Loucy (cell line): ENCODE measurements at regions not wholly inside any gene's neighbourhood (a gene's known extent, or its start where the extent isn't known, plus 50 kb on each side); places are given as distances from the start of the nearest gene placed in this dataset.

ENCODE experiments used
- H2AFZ ChIP-seq: fragments of 200-600 bp; sonication (generic); 2 replicates; pipeline ENCODE4 v1.6.0; 2016; ENCODE audit warnings: antibody characterized with exemption, mild to moderate bottlenecking, low read length, moderate library complexity
- H3F3A ChIP-seq: fragments of 200-600 bp; 2 replicates; pipeline ENCODE4 v1.6.0; 2016; ENCODE audit warnings: antibody characterized with exemption, low read depth, mild to moderate bottlenecking
- H3K27me3 ChIP-seq: fragments of 200-600 bp; sonication (generic); 2 replicates; pipeline ENCODE4 v1.6.1; 2014; ENCODE audit warnings: low read length, mild to moderate bottlenecking; ENCODE audit not compliant: insufficient read depth, poor library complexity, severe bottlenecking
- H3K36me3 ChIP-seq: fragments of 200-600 bp; sonication (generic); 2 replicates; pipeline ENCODE4 v1.6.1; 2016; ENCODE audit warnings: low read length; ENCODE audit not compliant: insufficient read depth
- H3K4me1 ChIP-seq: fragments of 200-600 bp; sonication (generic); 2 replicates; pipeline ENCODE4 v1.5.1; 2014; ENCODE audit warnings: low read length, mild to moderate bottlenecking; ENCODE audit not compliant: insufficient read depth, poor library complexity, severe bottlenecking
- H3K4me2 ChIP-seq: fragments of 200-600 bp; sonication (generic); 2 replicates; pipeline ENCODE4 v1.6.0; 2014; ENCODE audit warnings: antibody characterized with exemption, low read length, low read depth, mild to moderate bottlenecking; ENCODE audit not compliant: poor library complexity, severe bottlenecking
- H3K4me3 ChIP-seq: fragments of 200-600 bp; sonication (generic); 2 replicates; pipeline ENCODE4 v1.5.1; 2014; ENCODE audit warnings: low read length, mild to moderate bottlenecking, mixed read lengths; ENCODE audit not compliant: poor library complexity, severe bottlenecking
- H3K79me2 ChIP-seq: fragments of 200-600 bp; sonication (generic); 2 replicates; pipeline ENCODE4 v1.6.1; 2014; ENCODE audit warnings: low read length; ENCODE audit not compliant: insufficient read depth
- H3K9ac ChIP-seq: fragments of 200-600 bp; sonication (generic); 2 replicates; pipeline ENCODE4 v1.6.0; 2014; ENCODE audit warnings: mild to moderate bottlenecking, low read depth, low read length, moderate library complexity; ENCODE audit not compliant: poor library complexity, severe bottlenecking
- H3K9me2 ChIP-seq: fragments of 200-600 bp; sonication (generic); replicated peaks from 2 replicates; pipeline ENCODE4 v1.6.1; 2016; ENCODE audit warnings: low read depth, low read length, mixed read lengths
- H3K9me3 ChIP-seq: fragments of 200-600 bp; sonication (generic); 2 replicates; pipeline ENCODE4 v1.6.1; 2014; ENCODE audit warnings: mild to moderate bottlenecking, antibody characterized with exemption, low read length, low read depth; ENCODE audit not compliant: insufficient read depth
- H4K20me1 ChIP-seq: fragments of 200-600 bp; sonication (generic); 2 replicates; pipeline ENCODE4 v1.6.0; 2014; ENCODE audit warnings: antibody characterized with exemption, low read length, mild to moderate bottlenecking; ENCODE audit not compliant: insufficient read depth, poor library complexity, severe bottlenecking
- CTCF ChIP-seq: fragments of 200-600 bp; sonication (generic); conservative IDR thresholded peaks from 2 replicates; pipeline ENCODE4 v1.5.1; 2014; ENCODE audit warnings: mild to moderate bottlenecking, antibody characterized with exemption, low read length
- EZH2phosphoT487 ChIP-seq: fragments of 200-600 bp; IDR thresholded peaks from 2 replicates; pipeline ENCODE4 v1.6.1; 2018; ENCODE audit warnings: antibody characterized with exemption, mild to moderate bottlenecking, moderate library complexity, borderline replicate concordance

GRCh38 chr19:29266001-29266400, 53.0 kb upstream of the UQCRFS1 start:
- TF ChIP-seq EZH2phosphoT487: no peak
- TF ChIP-seq CTCF: no peak
- no peaks in the 10 kb centered on the region for H3K4me1 ChIP-seq

GRCh38 chr19:29266603-29267002, 53.7 kb upstream of the UQCRFS1 start:
- Histone ChIP-seq H3F3A (no peaks in the 10 kb centered on the region), H3K9me2 (no peaks in the 10 kb centered on the region), H2AFZ (no peak overlapping the region), H3K79me2 (no peaks in the 10 kb centered on the region), H3K27me3 (no peaks in the 10 kb centered on the region), H4K20me1 (no peaks in the 10 kb centered on the region), H3K4me2 (no peak overlapping the region), H3K4me1 (no peaks in the 10 kb centered on the region), H3K9ac (no peak overlapping the region), H3K4me3 (no peak overlapping the region), H3K36me3 (no peaks in the 10 kb centered on the region), H3K9me3 (0 out of 2 replicates have a peak, but pooled peaks cover 3% of the 10 kb centered on the region)
- TF ChIP-seq EZH2phosphoT487: no peak

More at GRCh38 chr19:29266001-29266400, 53.0 kb upstream of the UQCRFS1 start:
- H3K9me3 ChIP-seq: no peaks in the 10 kb centered on the region
- H3F3A ChIP-seq: no peaks in the 10 kb centered on the region
- H3K9me2 ChIP-seq: no peaks in the 10 kb centered on the region
- H3K27me3 ChIP-seq: no peaks in the 10 kb centered on the region
- no peak overlapping the region for H2AFZ ChIP-seq
- H3K36me3 ChIP-seq: no peaks in the 10 kb centered on the region
- H3K79me2 ChIP-seq: no peaks in the 10 kb centered on the region
- H3K4me2 ChIP-seq: no peak overlapping the region
- H3K4me3 ChIP-seq: no peak overlapping the region
- no peak overlapping the region for H3K9ac ChIP-seq
- no peaks in the 10 kb centered on the region for H4K20me1 ChIP-seq

GRCh38 chr19:29267701-29268100, 54.8 kb upstream of the UQCRFS1 start:
- Histone ChIP-seq H4K20me1 (no peaks in the 10 kb centered on the region), H3K4me1 (no peaks in the 10 kb centered on the region), H2AFZ (no peak overlapping the region), H3K9ac (no peak overlapping the region), H3K9me2 (no peaks in the 10 kb centered on the region), H3F3A (no peaks in the 10 kb centered on the region), H3K27me3 (no peaks in the 10 kb centered on the region), H3K36me3 (no peaks in the 10 kb centered on the region), H3K4me3 (no peak overlapping the region), H3K9me3 (0 out of 2 replicates have a peak, but pooled peaks cover 3% of the 10 kb centered on the region), H3K4me2 (no peak overlapping the region), H3K79me2 (no peaks in the 10 kb centered on the region)
- TF ChIP-seq CTCF: no peak
- TF ChIP-seq EZH2phosphoT487: no peak

GRCh38 chr19:29268103-29268502, 55.2 kb upstream of the UQCRFS1 start:
- Histone ChIP-seq H3K9ac (no peak overlapping the region), H3K9me2 (no peaks in the 10 kb centered on the region), H3F3A (no peaks in the 10 kb centered on the region), H4K20me1 (no peaks in the 10 kb centered on the region), H3K79me2 (no peaks in the 10 kb centered on the region), H3K4me1 (no peaks in the 10 kb centered on the region), H3K4me3 (no peak overlapping the region), H3K36me3 (no peaks in the 10 kb centered on the region), H3K27me3 (no peaks in the 10 kb centered on the region), H2AFZ (no peak overlapping the region), H3K4me2 (no peak overlapping the region), H3K9me3 (0 out of 2 replicates have a peak, but pooled peaks cover 3% of the 10 kb centered on the region)
- no peak for TF ChIP-seq CTCF
- no peak for TF ChIP-seq EZH2phosphoT487
